ENCODE measurements at regions not wholly inside any gene's neighbourhood (a gene's known extent, or its start where the extent isn't known, plus 50 kb on each side); places are given as distances from the start of the nearest gene placed in this dataset.
"Not testable (repeated sequence)": the region's sequence is repeated elsewhere in the genome, so short reads cannot be mapped to it uniquely, and the experiment has no call there.

GRCh38 chr4:120005527-120005926 is 61.1 kb downstream of the MAD2L1 start:
- no peak for DNase-seq (ENCODE audit: low read depth in 2 of 3, low spot score in 2 of 3)

GRCh38 chr4:120005076-120005475 is 61.6 kb downstream of the MAD2L1 start:
- DNase-seq (ENCODE audit: low read depth in 2 of 3, low spot score in 2 of 3) = no peak

GRCh38 chr4:120004054-120004453 is 62.6 kb downstream of the MAD2L1 start:
- DNase-seq (ENCODE audit: low read depth in 2 of 3, low spot score in 2 of 3) = no peak

GRCh38 chr4:120003193-120003592 is 63.5 kb downstream of the MAD2L1 start:
- no peak for DNase-seq (ENCODE audit: low read depth in 2 of 3, low spot score in 2 of 3)

GRCh38 chr4:120001850-120002249 is 64.8 kb downstream of the MAD2L1 start:
- DNase-seq (ENCODE audit: low read depth in 2 of 3, low spot score in 2 of 3) = no peak

GRCh38 chr4:120000591-120001296 is 65.9 kb downstream of the MAD2L1 start:
- no peak for DNase-seq (ENCODE audit: low read depth in 2 of 3, low spot score in 2 of 3)

- DNase-seq (ENCODE audit: low read depth in 2 of 3, low spot score in 2 of 3) = not testable (repeated sequence)
Measured at GRCh38 chr4:119996024-119996423, 70.6 kb downstream of the MAD2L1 start.

GRCh38 chr4:119984996-119985395 is 81.7 kb downstream of the MAD2L1 start:
- no peak for DNase-seq (ENCODE audit: low read depth in 2 of 3, low spot score in 2 of 3)

GRCh38 chr4:119982756-119983155 is 83.9 kb downstream of the MAD2L1 start:
- no peak for DNase-seq (ENCODE audit: low read depth in 2 of 3, low spot score in 2 of 3)

- no peak for DNase-seq (ENCODE audit: low read depth in 2 of 3, low spot score in 2 of 3)
Measured at GRCh38 chr4:119980456-119980855, 86.2 kb downstream of the MAD2L1 start.

GRCh38 chr4:119977076-119977940 is 89.3 kb downstream of the MAD2L1 start:
- DNase-seq (ENCODE audit: low read depth in 2 of 3, low spot score in 2 of 3) = no peak

GRCh38 chr4:119971431-119972084 is 95.1 kb downstream of the MAD2L1 start:
- DNase-seq (ENCODE audit: low read depth in 2 of 3, low spot score in 2 of 3) = no peak

GRCh38 chr4:119962631-119963030 is 104.0 kb downstream of the MAD2L1 start:
- DNase-seq (ENCODE audit: low read depth in 2 of 3, low spot score in 2 of 3) = no peak

GRCh38 chr4:119958983-119959382 is 107.7 kb downstream of the MAD2L1 start:
- no peak for DNase-seq (ENCODE audit: low read depth in 2 of 3, low spot score in 2 of 3)

GRCh38 chr4:119955256-119955655 is 111.4 kb downstream of the MAD2L1 start:
- no peak for DNase-seq (ENCODE audit: low read depth in 2 of 3, low spot score in 2 of 3)

- DNase-seq (ENCODE audit: low read depth in 2 of 3, low spot score in 2 of 3) = not testable (repeated sequence)
Measured at GRCh38 chr4:119954487-119954886, 112.2 kb downstream of the MAD2L1 start.

- no peak for DNase-seq (ENCODE audit: low read depth in 2 of 3, low spot score in 2 of 3)
Measured at GRCh38 chr4:119946359-119946758, 120.3 kb downstream of the MAD2L1 start.

GRCh38 chr4:119942806-119943205 is 123.8 kb downstream of the MAD2L1 start:
- no peak for DNase-seq (ENCODE audit: low read depth in 2 of 3, low spot score in 2 of 3)

GRCh38 chr4:119940557-119940956 is 126.1 kb downstream of the MAD2L1 start:
- no peak for DNase-seq (ENCODE audit: low read depth in 2 of 3, low spot score in 2 of 3)

GRCh38 chr4:119939071-119939995 is 127.3 kb downstream of the MAD2L1 start:
- no peak for DNase-seq (ENCODE audit: low read depth in 2 of 3, low spot score in 2 of 3)

Measured in hematopoietic multipotent progenitor cell (in vitro differentiated cells).